WI38 (cell line): ENCODE measurements at regions not wholly inside any gene's neighbourhood (a gene's known extent, or its start where the extent isn't known, plus 50 kb on each side); places are given as distances from the start of the nearest gene placed in this dataset.

Source experiments
- H3K4me3 ChIP-seq: 2 replicates; pipeline ENCODE4 v1.5.1; 2011; ENCODE audit warnings: low read depth, mild to moderate bottlenecking, control low read depth, low read length
- CTCF ChIP-seq: IDR thresholded peaks from 2 replicates; pipeline ENCODE4 v1.5.1; 2012; ENCODE audit warnings: low read depth, mild to moderate bottlenecking, control low read depth, low read length

GRCh38 chr1:235045034-235045690 lies 83.5 kb downstream of the TOMM20 start:
- TF ChIP-seq CTCF, result no peak
- H3K4me3 ChIP-seq, result no peak overlapping the region

GRCh38 chr1:235043234-235043633 lies 85.4 kb downstream of the TOMM20 start:
- no peak overlapping the region for H3K4me3 ChIP-seq
- no peak for TF ChIP-seq CTCF

GRCh38 chr1:235038701-235039100 lies 89.9 kb downstream of the TOMM20 start:
- TF ChIP-seq CTCF, result no peak
- no peak overlapping the region for H3K4me3 ChIP-seq

- no peak overlapping the region for H3K4me3 ChIP-seq
- TF ChIP-seq CTCF, result no peak
Measured at GRCh38 chr1:235035928-235036327, 92.7 kb downstream of the TOMM20 start.

- no peak for TF ChIP-seq CTCF
- no peak overlapping the region for H3K4me3 ChIP-seq
Measured at GRCh38 chr1:235030919-235031596, 97.6 kb downstream of the TOMM20 start.

- TF ChIP-seq CTCF, result no peak
- H3K4me3 ChIP-seq, result no peak overlapping the region
Measured at GRCh38 chr1:235027862-235028250, 100.8 kb downstream of the TOMM20 start.

- no peak for TF ChIP-seq CTCF
- H3K4me3 ChIP-seq, result no peak overlapping the region
Measured at GRCh38 chr1:235027076-235027861, 101.4 kb downstream of the TOMM20 start.
